NCI-H1436 (cell line): ENCODE measurements at regions not wholly inside any gene's neighbourhood (a gene's known extent, or its start where the extent isn't known, plus 50 kb on each side); places are given as distances from the start of the nearest gene placed in this dataset.

Experiments used
- DNase-seq: peaks from one replicate; lab custom pipeline; 2025; lab: John Stamatoyannopoulos, UW

GRCh38 chr4:181550381-181550780 lies 692.8 kb upstream of the TENM3 start:
- DNase-seq: no peak

GRCh38 chr4:181559637-181560036 lies 683.6 kb upstream of the TENM3 start:
- no peak for DNase-seq

DNA sequence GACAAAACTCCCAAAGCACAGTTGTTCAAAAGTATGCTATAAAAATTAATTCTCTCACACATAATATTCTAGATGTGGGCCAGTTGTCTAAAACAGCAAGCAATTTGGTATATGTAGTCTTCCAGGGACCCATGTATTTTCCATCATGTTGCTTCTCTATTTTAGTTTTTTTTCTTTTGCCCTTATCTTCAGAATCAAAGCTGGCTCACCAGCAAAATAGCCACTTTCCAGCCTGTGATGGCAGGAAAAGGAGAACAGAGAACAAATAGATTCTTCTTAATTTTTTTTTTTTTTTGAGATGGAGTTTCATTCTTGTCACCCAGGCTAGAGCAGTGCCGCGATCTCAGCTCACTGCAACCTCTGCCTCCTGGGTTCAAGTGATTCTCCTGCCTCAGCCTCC lies 680.8 kb upstream of the TENM3 start:
- DNase-seq: no peak

DNA sequence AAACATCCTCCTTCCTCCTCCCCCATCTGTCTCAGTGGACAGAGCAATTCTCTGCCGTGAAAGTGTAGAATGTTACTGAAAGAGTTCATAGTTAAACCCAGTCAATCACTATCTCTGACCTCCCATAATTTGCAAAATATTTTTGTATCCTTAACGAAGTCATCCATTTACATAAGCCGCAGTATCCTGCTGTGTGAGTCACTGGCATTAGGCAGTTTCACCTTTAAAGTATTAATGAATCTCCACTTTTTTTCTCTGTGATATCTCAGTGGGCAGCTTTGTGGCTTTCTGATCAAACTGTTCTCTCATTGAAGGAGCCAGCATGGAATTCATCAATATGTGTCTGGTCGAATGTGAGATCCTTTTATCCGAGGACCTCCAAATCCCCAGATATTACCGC lies 678.6 kb upstream of the TENM3 start:
- DNase-seq: no peak

GRCh38 chr4:181566490-181566889 lies 676.7 kb upstream of the TENM3 start:
- DNase-seq: no peak

DNA sequence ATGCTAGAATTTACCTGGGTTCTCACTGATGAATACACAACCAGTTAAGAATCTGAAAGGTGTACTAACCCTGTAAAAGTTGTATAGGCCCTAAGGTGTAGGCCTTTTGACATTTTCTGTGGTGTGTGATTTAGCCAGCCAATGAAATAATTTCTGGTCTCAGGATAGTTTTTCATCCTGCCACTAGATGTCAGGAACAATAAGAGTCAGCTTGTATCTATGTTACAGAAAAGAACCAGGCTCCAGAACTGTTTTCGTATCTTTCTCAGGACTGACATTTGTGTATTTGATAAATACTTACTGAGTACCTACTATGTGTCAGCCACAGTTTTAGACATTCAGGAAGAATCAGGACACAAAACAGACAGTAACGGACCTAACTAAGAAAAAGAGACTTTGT lies 673.6 kb upstream of the TENM3 start:
- peak; percentile 23 for DNase-seq

GRCh38 chr4:181578911-181579310 lies 664.3 kb upstream of the TENM3 start:
- no peak for DNase-seq

GRCh38 chr4:181579486-181579885 lies 663.7 kb upstream of the TENM3 start:
- DNase-seq: no peak

- DNase-seq: no peak
Observed at GRCh38 chr4:181581983-181582382, 661.2 kb upstream of the TENM3 start.

GRCh38 chr4:181582595-181582994 lies 660.6 kb upstream of the TENM3 start:
- no peak for DNase-seq

- no peak for DNase-seq
Observed at GRCh38 chr4:181588733-181589302, 654.4 kb upstream of the TENM3 start.

DNA sequence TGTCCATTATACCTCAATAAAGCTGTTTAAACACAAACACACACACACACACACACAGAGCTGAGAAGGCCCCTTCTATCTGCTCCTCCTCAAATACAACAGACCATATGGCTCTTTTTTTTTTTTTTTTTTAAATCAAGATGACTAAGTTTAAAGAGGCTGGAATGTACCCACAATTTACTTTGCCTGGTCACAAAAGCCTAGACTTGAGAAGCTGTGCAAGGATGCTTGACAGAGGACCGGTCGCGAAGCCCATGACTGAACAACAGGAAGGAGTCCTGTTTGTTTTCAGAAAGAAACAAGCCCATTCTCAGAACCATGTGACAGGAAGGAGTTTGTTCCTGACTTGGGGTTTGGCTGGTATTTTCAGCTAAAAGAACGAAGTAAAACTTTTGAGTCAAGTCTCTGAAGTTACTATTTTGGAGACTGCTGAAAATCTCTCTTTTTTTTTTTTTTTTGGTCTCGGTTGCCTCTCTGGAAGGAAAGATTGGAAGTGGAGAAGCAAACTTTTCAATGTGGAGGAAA lies 650.9 kb upstream of the TENM3 start:
- no peak for DNase-seq

- DNase-seq: no peak
Observed at GRCh38 chr4:181593703-181594102, 649.5 kb upstream of the TENM3 start.

DNA sequence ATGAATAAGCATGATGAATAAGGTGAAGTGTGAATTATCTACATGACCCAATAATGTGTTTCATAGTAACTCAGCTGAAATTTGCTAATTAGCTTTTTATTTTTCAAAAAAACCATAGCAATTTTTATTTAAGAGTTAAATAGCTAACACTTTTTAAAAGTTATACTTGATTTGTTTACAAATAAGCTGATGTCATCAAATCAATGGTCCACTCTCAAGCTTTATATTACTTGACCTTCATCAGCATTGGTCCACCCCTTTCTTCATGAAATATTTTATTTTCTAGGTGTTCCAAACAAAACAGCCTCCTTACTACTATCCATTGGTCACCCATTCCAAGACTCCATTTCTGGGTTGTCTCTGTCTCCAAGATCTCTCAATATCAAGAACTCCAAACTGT lies 649.0 kb upstream of the TENM3 start:
- no peak for DNase-seq

DNA sequence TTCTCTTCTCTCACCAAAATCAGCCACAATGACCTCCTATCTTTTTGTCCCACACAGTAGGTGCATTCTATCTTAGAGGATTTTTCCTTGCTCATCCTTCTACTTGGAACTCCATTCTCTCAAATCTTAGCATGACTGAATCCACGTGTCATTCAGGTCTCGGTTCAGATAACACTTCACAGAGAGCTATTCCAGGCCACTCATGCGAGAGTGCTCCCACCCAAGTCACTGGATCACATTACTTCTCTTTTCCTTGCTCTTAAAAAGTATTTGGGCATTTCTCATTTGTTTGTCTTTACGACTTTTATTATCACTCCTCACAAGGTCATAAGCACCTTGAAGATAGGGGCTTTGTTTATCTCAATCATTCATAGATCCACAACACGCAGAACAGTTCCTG lies 647.5 kb upstream of the TENM3 start:
- DNase-seq: no peak

DNA sequence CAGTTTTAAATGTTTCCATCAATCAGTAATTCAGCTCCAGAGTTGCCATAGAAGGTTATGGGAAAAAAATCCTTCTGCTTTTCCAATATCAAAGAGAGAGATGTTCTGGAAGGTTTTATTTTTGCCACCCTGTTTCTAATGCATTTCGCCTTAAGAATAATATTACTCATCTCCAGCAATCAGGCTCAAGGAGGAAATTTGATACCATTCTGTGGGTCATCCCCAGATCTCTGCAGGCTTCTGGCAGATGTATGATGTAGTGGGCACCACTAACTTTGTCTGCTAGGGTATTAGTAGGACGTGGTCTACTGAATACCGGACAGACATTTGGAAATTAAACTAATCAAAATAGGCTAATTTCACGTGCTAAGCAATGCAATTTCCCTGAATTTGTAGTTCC lies 645.4 kb upstream of the TENM3 start:
- DNase-seq: no peak

DNA sequence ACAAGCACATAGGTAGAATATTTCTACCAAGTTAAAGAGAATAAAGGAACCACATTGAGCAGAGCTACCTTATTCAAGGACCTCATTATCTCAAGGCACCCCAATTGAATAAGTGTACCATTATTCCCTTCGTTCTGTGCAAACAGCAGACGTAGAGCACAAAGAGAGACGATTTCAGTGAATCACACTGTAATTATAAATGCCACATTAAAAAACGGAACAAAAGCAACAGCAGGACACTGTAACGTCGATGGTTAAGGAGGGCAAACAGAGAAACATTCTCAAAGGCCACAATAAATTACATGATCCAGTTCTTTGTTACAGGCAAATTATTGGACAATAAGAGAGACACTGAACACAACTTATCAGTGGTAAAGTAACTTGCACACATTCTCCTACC lies 644.1 kb upstream of the TENM3 start:
- peak; percentile 81 for DNase-seq

- DNase-seq: no peak
Observed at GRCh38 chr4:181601103-181601502, 642.1 kb upstream of the TENM3 start.

DNA sequence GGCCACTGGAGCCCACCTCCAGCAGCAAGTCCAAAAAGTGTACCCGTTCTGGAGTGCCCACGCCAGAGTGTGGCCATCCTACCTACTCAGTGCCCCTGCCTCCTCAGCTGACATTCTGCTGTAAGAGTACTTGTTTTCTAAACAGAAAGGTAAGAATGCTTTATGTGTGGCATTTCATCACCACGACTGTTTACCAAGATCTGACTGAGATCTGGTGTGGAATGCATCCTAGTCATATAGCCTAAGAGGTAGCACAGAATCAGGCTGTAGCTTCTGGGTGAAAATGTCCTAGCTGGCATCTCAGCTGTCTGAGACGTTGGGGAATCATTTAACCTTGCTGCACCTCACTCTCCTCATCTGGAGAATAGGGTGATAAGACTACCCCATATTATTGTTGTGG lies 638.7 kb upstream of the TENM3 start:
- DNase-seq: no peak

DNA sequence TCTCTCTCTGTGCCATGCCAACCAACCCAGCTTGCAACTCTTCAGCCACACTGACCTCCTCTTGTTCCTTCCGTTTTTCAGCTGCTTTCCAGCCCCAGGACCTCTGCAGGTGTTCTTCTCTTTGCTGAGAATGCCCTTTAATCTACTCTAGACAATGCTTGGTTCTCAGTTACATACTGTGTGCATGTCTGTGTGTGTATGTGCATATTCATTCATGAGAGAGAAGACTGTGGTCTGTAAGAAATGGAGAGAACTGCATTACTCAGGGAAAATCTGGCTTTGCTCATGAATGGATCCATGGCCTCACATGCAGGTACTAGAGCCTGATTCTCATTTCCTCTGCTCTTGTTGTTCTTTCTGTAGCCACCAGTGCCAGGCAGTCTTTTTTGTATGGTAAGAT lies 636.9 kb upstream of the TENM3 start:
- DNase-seq: no peak

- peak; percentile 22 for DNase-seq
Observed at GRCh38 chr4:181608181-181608580, 635.0 kb upstream of the TENM3 start.

GRCh38 chr4:181611033-181611711 lies 632.0 kb upstream of the TENM3 start:
- DNase-seq: no peak

DNA sequence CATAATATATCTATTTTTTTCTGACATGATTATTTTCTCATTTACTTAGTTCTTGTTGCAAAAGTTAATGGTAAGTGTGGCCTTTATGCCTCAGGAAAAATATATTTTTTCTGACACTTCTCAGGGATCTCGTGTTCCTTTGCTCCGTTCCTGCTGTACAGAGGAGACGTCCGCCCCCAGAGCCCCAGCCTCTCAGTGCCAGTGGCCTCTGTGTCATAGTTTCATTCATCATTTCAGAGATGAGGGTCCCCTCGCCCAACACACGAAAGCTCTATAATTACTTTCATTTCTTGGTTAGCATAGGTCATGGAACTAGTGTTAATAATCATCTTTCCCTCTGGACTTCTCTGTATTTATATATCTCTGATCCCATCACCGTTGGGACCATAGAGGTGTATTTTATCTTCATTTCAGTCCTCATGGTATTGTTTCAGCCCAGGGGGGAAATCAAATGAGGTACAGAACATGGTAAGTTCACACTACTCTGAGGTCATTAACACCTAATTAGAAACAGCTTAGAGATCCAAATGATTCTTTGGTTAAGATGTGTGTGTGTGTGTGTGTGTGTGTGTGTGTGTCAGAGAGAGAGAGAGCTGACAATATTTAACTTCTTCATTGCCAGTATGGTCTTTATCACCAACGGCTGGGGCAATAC lies 631.1 kb upstream of the TENM3 start:
- no peak for DNase-seq
